ENCODE measurements at regions not wholly inside any gene's neighbourhood (a gene's known extent, or its start where the extent isn't known, plus 50 kb on each side); places are given as distances from the start of the nearest gene placed in this dataset.
"Not testable (repeated sequence)": the region's sequence is repeated elsewhere in the genome, so short reads cannot be mapped to it uniquely, and the experiment has no call there.

- H3K4me3 ChIP-seq (ENCODE audit: low read depth, low read length), result no peak overlapping the region
- CTCF ChIA-PET, result no interaction called here
- DNase-seq (ENCODE audit: low read depth, low spot score), result no peak
- TF ChIP-seq, protein P1, sequence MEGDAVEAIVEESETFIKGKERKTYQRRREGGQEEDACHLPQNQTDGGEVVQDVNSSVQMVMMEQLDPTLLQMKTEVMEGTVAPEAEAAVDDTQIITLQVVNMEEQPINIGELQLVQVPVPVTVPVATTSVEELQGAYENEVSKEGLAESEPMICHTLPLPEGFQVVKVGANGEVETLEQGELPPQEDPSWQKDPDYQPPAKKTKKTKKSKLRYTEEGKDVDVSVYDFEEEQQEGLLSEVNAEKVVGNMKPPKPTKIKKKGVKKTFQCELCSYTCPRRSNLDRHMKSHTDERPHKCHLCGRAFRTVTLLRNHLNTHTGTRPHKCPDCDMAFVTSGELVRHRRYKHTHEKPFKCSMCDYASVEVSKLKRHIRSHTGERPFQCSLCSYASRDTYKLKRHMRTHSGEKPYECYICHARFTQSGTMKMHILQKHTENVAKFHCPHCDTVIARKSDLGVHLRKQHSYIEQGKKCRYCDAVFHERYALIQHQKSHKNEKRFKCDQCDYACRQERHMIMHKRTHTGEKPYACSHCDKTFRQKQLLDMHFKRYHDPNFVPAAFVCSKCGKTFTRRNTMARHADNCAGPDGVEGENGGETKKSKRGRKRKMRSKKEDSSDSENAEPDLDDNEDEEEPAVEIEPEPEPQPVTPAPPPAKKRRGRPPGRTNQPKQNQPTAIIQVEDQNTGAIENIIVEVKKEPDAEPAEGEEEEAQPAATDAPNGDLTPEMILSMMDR (IDR thresholded peaks at IDR 0.05; ENCODE audit: insufficient read depth, low read length, missing control alignments), result no peak
- POLR2A ChIA-PET, result no interaction called here
These were observed 595.2 kb upstream of the KIF2B start for GRCh38 chr17:53227514-53227913.

- no peak overlapping the region for H3K4me3 ChIP-seq (ENCODE audit: low read depth, low read length)
- CTCF ChIA-PET, result no interaction called here
- no peak for DNase-seq (ENCODE audit: low read depth, low spot score)
- POLR2A ChIA-PET, result no interaction called here
- TF ChIP-seq, protein P1 (IDR thresholded peaks at IDR 0.05; ENCODE audit: insufficient read depth, low read length, missing control alignments), result no peak
These were observed 595.6 kb upstream of the KIF2B start for GRCh38 chr17:53227111-53227510.

DNA sequence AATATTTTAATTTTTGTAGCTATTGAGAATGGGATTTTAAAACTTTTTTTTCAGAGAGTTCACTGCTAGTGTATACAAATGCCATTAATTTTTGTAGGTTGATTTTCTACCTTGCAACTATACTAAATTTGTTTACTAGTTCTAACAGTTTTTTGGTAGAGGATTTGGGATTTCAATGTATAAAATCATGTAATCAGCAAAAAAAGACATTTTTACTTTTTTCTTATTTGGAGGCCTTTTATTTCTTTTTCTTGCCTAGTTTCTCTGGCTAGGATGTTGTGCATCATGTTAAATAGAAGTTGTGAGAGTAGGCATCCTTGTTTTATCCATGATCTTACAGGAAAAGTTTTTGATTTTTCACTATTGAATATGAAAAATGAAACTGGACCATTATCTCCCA lies 602.9 kb upstream of the KIF2B start:
- ChIA-PET CTCF (no interaction called here), POLR2A (no interaction called here)
- TF ChIP-seq, protein P1 (IDR thresholded peaks at IDR 0.05; ENCODE audit: insufficient read depth, low read length, missing control alignments), result no peak
- no peak overlapping the region for H3K4me3 ChIP-seq (ENCODE audit: low read depth, low read length)
- no peak for DNase-seq (ENCODE audit: low read depth, low spot score)

GRCh38 chr17:53218723-53219122 lies 604.0 kb upstream of the KIF2B start:
- no peak for DNase-seq (ENCODE audit: low read depth, low spot score)
- POLR2A ChIA-PET, result no interaction called here
- H3K4me3 ChIP-seq (ENCODE audit: low read depth, low read length), result no peak overlapping the region
- TF ChIP-seq, protein P1 (IDR thresholded peaks at IDR 0.05; ENCODE audit: insufficient read depth, low read length, missing control alignments), result no peak
- CTCF ChIA-PET, result no interaction called here

- ChIA-PET CTCF (no interaction called here), POLR2A (no interaction called here)
- no peak overlapping the region for H3K4me3 ChIP-seq (ENCODE audit: low read depth, low read length)
These were observed 605.4 kb upstream of the KIF2B start for GRCh38 chr17:53217311-53217710.

DNA sequence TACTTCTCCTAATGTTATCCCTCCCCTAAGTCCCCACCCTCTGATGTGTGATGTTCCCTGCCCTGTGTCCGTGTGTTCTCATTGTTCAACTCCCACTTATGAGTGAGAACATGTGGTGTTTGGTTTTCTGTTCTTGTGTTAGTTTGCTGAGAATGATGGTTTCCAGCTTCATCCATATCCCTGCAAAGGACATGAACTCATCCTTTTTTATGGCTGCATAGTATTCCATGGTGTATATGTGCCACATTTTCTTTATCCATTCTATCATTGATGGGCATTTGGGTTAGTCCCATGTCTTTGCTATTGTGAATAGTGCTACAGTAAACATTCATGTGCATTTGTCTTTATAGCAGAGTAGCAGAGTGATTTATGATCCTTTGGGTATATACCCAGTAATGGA lies 613.8 kb upstream of the KIF2B start:
- H3K4me3 ChIP-seq (ENCODE audit: low read depth, low read length); CTCF ChIA-PET; DNase-seq (ENCODE audit: low read depth, low spot score); POLR2A ChIA-PET: not testable (repeated sequence)

More at GRCh38 chr17:53217311-53217710, 605.4 kb upstream of the KIF2B start:
- TF ChIP-seq, protein P1 (IDR thresholded peaks at IDR 0.05; ENCODE audit: insufficient read depth, low read length, missing control alignments), result no peak
- DNase-seq (ENCODE audit: low read depth, low spot score), result no peak

GRCh38 chr17:53193044-53193443 lies 629.7 kb upstream of the KIF2B start:
- H3K4me3 ChIP-seq (ENCODE audit: low read depth, low read length), result no peak overlapping the region
- ChIA-PET POLR2A (no interaction called here), CTCF (no interaction called here)
- TF ChIP-seq, protein P1 (IDR thresholded peaks at IDR 0.05; ENCODE audit: insufficient read depth, low read length, missing control alignments), result no peak
- DNase-seq (ENCODE audit: low read depth, low spot score), result no peak

Data from AG04449 (cell line).